SK-N-DZ (cell line): ENCODE measurements at regions not wholly inside any gene's neighbourhood (a gene's known extent, or its start where the extent isn't known, plus 50 kb on each side); places are given as distances from the start of the nearest gene placed in this dataset.
"Not testable (repeated sequence)": the region's sequence is repeated elsewhere in the genome, so short reads cannot be mapped to it uniquely, and the experiment has no call there.

ENCODE experiments used
- DNase-seq: peaks from one replicate; pipeline ENCODE4 v3.0.0-alpha.2; 2015; ENCODE audit warnings: low spot score

- no peak for DNase-seq
These were observed 328.0 kb upstream of the MDFIC2 start for GRCh38 chr3:70640481-70640880.

GRCh38 chr3:70635301-70635700 is 322.9 kb upstream of the MDFIC2 start:
- no peak for DNase-seq

- DNase-seq, result no peak
These were observed 319.4 kb upstream of the MDFIC2 start for GRCh38 chr3:70631716-70632307.

DNA sequence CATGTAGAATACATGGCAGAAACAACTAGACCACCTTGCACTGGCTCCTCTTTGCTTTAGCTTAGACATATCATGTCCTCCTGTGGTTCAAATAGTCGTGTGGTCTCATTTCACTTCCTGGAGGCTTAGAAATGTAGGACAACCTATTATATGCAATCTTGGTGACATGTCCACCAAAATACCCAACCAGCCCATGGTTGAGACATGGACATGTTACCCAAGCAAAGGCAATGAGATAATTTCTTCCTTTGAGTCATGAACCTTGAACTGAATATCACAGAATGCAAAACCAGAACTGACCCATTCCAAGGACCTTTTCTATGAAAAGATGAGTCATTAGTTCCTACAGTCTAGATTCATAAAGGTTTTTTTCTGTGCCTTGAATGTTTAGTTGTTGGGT is 309.0 kb upstream of the MDFIC2 start:
- no peak for DNase-seq

GRCh38 chr3:70620956-70621355 is 308.5 kb upstream of the MDFIC2 start:
- no peak for DNase-seq

GRCh38 chr3:70620367-70620766 is 307.9 kb upstream of the MDFIC2 start:
- no peak for DNase-seq

DNA sequence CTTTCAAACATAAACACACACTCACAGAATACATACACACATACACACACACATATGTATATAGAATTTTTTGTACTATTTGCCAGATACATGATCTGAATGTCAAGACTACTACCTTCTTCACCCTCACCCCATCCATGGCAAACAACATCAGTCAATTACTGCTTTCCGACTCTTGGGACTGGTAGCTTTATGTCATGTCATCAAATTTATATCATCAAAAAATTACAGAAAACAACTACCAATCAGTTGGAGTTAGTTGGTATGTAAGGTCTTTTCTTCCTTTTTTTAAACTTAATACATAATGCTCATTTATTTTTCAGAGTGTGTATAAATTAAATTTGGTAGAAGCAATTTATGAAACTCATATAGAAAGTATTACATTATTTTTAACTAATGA is 305.7 kb upstream of the MDFIC2 start:
- no peak for DNase-seq

DNA sequence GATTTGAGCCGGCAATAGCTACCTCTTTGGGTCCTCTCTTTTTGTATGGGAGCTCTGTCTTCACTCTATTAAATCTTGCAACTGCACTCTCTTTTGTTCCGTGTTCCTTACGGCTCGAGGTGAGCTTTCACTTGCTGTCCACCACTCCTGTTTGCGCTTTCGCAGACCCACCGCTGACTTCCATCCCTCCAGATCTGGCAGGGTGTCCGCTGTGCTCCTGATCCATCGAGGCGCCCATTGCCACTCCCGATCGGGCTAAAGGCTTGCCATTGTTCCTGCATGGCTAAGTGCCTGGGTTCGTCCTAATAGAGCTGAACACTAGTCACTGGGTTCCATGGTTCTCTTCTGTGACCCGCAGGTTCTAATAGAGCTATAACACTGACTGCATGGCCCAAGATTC is 304.9 kb upstream of the MDFIC2 start:
- DNase-seq, result not testable (repeated sequence)

- DNase-seq, result no peak
These were observed 302.8 kb upstream of the MDFIC2 start for GRCh38 chr3:70615286-70615685.

GRCh38 chr3:70614111-70614510 is 301.7 kb upstream of the MDFIC2 start:
- no peak for DNase-seq

GRCh38 chr3:70612920-70613319 is 300.5 kb upstream of the MDFIC2 start:
- DNase-seq, result no peak

GRCh38 chr3:70611667-70612277 is 299.3 kb upstream of the MDFIC2 start:
- DNase-seq, result not testable (repeated sequence)

DNA sequence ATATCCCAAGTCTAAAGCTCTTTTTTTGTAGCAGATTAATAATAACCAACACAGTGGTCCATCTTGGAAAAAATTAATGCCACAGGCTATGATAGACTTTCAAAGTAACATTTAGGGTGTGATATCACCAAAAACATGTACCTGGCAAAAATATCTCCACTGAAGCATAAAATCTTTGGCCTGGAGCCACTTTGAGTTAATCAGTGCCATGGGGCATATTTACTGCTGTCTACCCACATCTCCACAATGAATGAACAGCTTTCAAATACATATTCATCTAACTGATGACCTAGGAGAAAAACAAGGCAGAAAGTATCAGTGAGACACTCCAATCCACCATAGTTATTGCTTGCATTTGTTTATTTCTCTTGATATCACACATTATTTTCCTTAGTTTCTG is 296.0 kb upstream of the MDFIC2 start:
- no peak for DNase-seq

DNA sequence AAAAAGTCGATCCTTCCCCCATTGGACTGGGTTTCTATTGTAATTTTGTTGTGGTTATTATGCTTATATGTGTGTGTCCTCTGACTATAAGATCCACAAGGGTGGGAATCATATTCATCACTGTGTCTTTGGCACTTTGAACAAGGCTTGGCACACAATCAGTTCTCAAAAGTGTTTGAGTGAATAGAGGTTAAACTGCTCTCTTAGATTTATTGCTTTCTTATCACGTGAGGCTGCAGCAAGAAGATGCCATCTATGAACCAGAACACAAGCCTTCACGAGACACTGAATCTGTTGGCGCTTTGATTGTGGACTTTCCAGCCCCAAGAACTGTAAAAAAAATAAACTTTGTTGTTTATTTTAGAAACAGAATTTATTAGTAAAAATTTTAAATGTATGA is 295.0 kb upstream of the MDFIC2 start:
- DNase-seq, result no peak

DNA sequence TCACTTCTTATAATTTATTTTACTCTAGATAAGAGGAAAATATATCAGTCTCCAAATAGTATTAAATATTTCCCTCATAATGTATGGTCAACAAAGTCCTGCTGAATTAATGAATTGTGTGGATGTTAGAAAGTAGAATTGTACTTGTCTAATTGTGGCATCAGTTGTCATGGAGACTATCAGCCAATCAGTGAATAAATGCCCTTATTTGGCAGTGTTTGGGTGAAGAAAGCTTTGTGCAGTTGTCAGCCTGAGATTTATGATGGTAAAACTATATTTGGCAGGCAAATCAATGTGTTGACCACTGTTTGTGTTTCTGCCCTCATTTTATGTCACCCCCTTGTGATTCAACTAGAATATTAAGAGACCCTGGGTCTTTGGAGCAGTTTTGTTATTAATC is 293.6 kb upstream of the MDFIC2 start:
- DNase-seq, result peak; percentile 7

DNA sequence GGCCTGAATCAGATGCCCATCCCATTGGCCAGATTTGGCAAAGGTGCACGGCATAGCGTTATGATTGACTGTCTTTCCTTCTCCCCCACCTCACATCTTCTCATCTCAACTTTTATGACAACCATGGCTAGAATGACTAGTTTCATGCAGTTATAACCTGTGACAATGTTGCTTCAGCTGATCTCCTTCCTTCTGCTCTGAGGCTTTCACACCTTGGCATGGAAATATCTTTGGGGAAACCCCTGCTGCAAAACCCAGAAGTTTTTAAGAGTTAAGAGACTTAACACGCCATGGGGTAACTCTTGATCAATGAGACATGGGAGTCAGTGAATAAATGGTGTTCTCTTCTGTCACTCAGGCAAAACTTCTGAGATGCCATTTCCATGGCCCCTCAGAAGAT is 290.7 kb upstream of the MDFIC2 start:
- DNase-seq, result no peak

GRCh38 chr3:70597312-70597711 is 284.9 kb upstream of the MDFIC2 start:
- DNase-seq, result no peak

- DNase-seq, result no peak
These were observed 271.2 kb upstream of the MDFIC2 start for GRCh38 chr3:70583682-70584081.

DNA sequence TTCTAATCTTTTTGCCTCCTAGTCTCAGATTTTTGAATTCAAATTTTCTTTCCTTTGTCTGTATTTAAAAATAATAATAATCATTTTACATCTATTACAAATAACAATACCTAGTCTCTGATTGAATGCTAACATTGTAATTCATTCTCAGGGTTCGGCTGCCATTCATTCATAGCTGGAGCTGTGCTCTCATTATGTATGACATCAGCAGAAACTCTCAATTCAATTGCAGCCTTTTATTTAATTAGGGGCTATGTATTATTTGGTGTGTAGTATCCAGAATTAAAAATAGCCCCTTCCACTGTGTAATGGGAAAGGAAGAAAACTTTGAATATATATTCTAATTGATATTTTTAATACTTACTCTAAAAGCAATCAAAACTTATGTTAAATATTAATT is 270.4 kb upstream of the MDFIC2 start:
- DNase-seq, result no peak

- no peak for DNase-seq
These were observed 267.6 kb upstream of the MDFIC2 start for GRCh38 chr3:70580021-70580420.

DNA sequence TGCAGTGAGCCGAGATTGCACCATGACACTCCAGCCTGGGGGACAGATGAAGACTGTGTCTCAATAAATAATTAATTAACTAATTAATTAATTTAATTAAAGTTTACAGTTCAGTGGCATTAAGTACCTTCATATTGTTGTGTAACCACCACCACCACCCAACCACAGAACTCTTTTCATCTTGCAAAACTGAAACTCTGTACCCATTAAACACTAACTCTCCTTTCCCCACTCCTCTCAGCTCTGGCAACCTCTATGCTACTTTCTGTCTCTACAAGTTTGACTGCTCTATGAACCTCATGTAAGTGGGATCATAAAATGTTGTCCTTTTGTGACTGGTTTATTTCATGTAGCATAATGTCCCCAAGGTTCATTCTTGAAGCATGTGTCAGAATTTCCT is 259.3 kb upstream of the MDFIC2 start:
- DNase-seq, result no peak

- DNase-seq, result no peak
These were observed 258.1 kb upstream of the MDFIC2 start for GRCh38 chr3:70570584-70570983.

GRCh38 chr3:70568626-70569025 is 256.2 kb upstream of the MDFIC2 start:
- DNase-seq, result no peak

GRCh38 chr3:70565861-70566260 is 253.4 kb upstream of the MDFIC2 start:
- no peak for DNase-seq
